ENCODE measurements at regions not wholly inside any gene's neighbourhood (a gene's known extent, or its start where the extent isn't known, plus 50 kb on each side); places are given as distances from the start of the nearest gene placed in this dataset.
"Not testable (repeated sequence)": the region's sequence is repeated elsewhere in the genome, so short reads cannot be mapped to it uniquely, and the experiment has no call there.

- DNase-seq (ENCODE audit: low spot score), result no peak
- in situ Hi-C loops (cut with HindIII; ENCODE audit: low sequenced_read_pairs), result no loop called here
Observed at GRCh38 chr16:50457423-50457822, 88.6 kb upstream of the BRD7 start.

- no peak for DNase-seq (ENCODE audit: low spot score)
- in situ Hi-C loops (cut with HindIII; ENCODE audit: low sequenced_read_pairs), result no loop called here
Observed at GRCh38 chr16:50455288-50455845, 86.6 kb upstream of the BRD7 start.

- DNase-seq (ENCODE audit: low spot score), result no peak
- in situ Hi-C loops (cut with HindIII; ENCODE audit: low sequenced_read_pairs), result no loop called here
Observed at GRCh38 chr16:50453446-50453845, 84.7 kb upstream of the BRD7 start.

DNA sequence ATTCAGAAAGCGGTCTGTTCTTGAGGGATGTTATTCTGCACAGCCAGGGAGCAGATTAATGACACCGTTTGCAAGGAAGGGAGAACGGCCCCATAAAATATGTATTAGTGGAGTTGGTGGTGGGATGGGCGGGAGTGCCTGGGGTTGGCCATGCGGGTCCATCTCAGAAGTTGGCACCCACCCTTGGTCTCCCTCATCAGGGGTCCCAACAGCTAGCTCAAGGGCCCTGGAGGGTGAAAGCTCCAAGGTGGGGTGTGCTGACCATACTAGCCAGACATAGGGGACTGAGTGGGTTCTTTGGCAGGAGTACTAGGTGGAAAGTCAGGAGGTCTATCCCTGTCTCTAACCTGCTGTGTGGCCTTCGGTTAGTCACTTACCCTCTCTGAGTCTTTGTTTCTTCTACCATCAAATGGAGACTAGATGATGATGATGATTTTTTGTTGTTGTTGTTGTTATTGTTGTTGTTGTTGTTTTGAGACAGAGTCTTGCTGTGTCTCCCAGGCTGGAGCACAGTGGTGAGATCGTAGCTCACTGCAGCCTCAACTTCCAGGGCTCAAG lies 83.2 kb upstream of the BRD7 start:
- in situ Hi-C loops (cut with HindIII; ENCODE audit: low sequenced_read_pairs), result no loop called here
- DNase-seq (ENCODE audit: low spot score), result no peak

- no peak for DNase-seq (ENCODE audit: low spot score)
- in situ Hi-C loops (cut with HindIII; ENCODE audit: low sequenced_read_pairs), result no loop called here
Observed at GRCh38 chr16:50450957-50451356, 82.2 kb upstream of the BRD7 start.

- peak; percentile 15 for DNase-seq (ENCODE audit: low spot score)
- in situ Hi-C loops (cut with HindIII; ENCODE audit: low sequenced_read_pairs), result no loop called here
Observed at GRCh38 chr16:50449800-50450199, 81.0 kb upstream of the BRD7 start.

- in situ Hi-C loops (cut with HindIII; ENCODE audit: low sequenced_read_pairs), result no loop called here
Observed at GRCh38 chr16:50448981-50449380, 80.2 kb upstream of the BRD7 start.

GRCh38 chr16:50448522-50448921 lies 79.7 kb upstream of the BRD7 start:
- in situ Hi-C loops (cut with HindIII; ENCODE audit: low sequenced_read_pairs), result no loop called here
- DNase-seq (ENCODE audit: low spot score), result no peak

More at GRCh38 chr16:50448981-50449380, 80.2 kb upstream of the BRD7 start:
- DNase-seq (ENCODE audit: low spot score), result no peak

- DNase-seq (ENCODE audit: low spot score); in situ Hi-C loops (cut with HindIII; ENCODE audit: low sequenced_read_pairs): not testable (repeated sequence)
Observed at GRCh38 chr16:50447386-50447785, 78.6 kb upstream of the BRD7 start.

- in situ Hi-C loops (cut with HindIII; ENCODE audit: low sequenced_read_pairs), result no loop called here
- DNase-seq (ENCODE audit: low spot score), result no peak
Observed at GRCh38 chr16:50446861-50447260, 78.1 kb upstream of the BRD7 start.

- no peak for DNase-seq (ENCODE audit: low spot score)
- in situ Hi-C loops (cut with HindIII; ENCODE audit: low sequenced_read_pairs), result no loop called here
Observed at GRCh38 chr16:50445621-50446555, 77.1 kb upstream of the BRD7 start.

- in situ Hi-C loops (cut with HindIII; ENCODE audit: low sequenced_read_pairs), result no loop called here
- no peak for DNase-seq (ENCODE audit: low spot score)
Observed at GRCh38 chr16:50444526-50444925, 75.7 kb upstream of the BRD7 start.

- no peak for DNase-seq (ENCODE audit: low spot score)
- in situ Hi-C loops (cut with HindIII; ENCODE audit: low sequenced_read_pairs), result no loop called here
Observed at GRCh38 chr16:50442221-50442620, 73.4 kb upstream of the BRD7 start.

- in situ Hi-C loops (cut with HindIII; ENCODE audit: low sequenced_read_pairs), result no loop called here
- DNase-seq (ENCODE audit: low spot score), result no peak
Observed at GRCh38 chr16:50441486-50442157, 72.8 kb upstream of the BRD7 start.

DNA sequence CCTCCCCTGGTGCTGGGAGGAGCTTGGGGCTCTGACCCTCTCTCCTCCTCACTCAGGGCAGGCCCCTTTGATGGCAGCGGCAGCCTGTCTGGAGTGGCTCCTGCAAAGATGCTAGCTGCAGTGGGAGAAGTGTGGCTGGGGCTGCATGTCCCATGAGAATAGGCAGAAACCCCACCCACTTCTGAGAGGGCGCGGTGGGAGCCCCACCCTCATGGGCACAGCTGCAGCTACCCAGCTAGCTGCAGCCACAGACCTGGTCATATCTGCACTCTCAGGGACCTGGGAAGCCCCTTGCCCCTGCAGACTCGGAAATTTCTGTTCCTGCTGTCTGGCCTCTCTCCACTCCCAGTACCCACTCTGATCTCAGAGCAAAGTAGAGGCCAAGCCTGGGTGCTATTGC lies 72.2 kb upstream of the BRD7 start:
- no peak for DNase-seq (ENCODE audit: low spot score)
- in situ Hi-C loops (cut with HindIII; ENCODE audit: low sequenced_read_pairs), result no loop called here

DNA sequence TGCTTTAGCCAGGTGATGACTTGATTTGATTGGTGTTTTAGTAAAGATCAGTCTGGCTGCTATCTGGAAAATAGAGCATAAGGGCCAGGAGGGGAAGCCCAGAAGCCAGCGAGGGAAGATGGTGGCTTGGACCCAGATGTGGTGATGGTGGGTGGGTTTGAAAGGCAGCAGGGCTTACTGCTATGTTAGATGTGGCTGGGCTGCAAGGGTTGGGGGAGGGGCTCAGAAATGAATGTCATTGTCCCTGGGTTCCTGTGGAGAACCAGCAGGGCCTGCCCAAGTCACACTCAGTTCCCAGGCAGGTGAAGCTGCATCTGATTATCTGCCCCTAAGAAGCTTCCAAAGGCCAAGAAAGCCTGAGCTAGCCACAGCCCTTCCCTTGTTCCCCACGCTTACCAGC lies 71.7 kb upstream of the BRD7 start:
- in situ Hi-C loops (cut with HindIII; ENCODE audit: low sequenced_read_pairs), result no loop called here
- no peak for DNase-seq (ENCODE audit: low spot score)

- DNase-seq (ENCODE audit: low spot score), result no peak
- in situ Hi-C loops (cut with HindIII; ENCODE audit: low sequenced_read_pairs), result no loop called here
Observed at GRCh38 chr16:50437769-50438437, 69.1 kb upstream of the BRD7 start.

GRCh38 chr16:50436271-50436670 lies 67.5 kb upstream of the BRD7 start:
- DNase-seq (ENCODE audit: low spot score), result no peak
- in situ Hi-C loops (cut with HindIII; ENCODE audit: low sequenced_read_pairs), result no loop called here

DNA sequence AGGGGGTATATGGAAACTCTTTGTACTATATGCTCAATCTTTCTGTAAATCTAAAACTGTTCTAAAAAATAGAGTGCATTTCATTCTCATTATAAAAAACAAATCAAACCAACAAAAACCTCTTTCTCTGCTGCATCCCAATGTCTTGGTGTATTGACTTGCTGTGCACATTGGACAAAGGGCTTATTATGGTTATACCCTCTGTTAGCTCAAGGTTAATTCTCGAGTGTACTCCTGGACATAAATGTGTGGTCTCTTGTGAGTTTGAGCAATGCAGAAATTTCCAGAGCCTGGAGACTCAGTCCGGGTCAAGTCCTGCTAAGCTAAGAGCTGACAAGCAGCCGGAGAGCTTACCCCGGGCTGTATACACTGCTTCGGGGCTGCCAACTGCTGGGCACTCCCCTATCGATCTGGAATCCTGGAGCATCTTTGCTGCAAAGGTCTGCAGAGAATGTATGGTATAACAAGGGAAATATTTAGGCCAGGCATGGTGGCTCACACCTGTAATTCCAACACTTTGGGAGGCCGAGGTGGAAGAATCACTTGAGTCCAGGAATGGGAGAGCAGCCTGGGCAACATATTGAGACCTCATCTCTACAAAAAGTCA lies 66.2 kb upstream of the BRD7 start:
- in situ Hi-C loops (cut with HindIII; ENCODE audit: low sequenced_read_pairs), result no loop called here
- DNase-seq (ENCODE audit: low spot score), result no peak

Measured in G401 (cell line).